Tibial nerve (tissue), 4 donors: ENCODE measurements at regions not wholly inside any gene's neighbourhood (a gene's known extent, or its start where the extent isn't known, plus 50 kb on each side); places are given as distances from the start of the nearest gene placed in this dataset.

Experiments used
- DNase-seq, 2 donors: peaks; one replicate each; pipeline ENCODE4 v3.0.0-alpha.2; 2019; ENCODE audit warnings: low spot score in 2 of 2
- H3K27ac ChIP-seq, 4 donors: fragments of 200-600 bp; sonication (generic) in 3 of 4; one replicate each; pipeline ENCODE4 v1.5.1; 2017 to 2019; ENCODE audit warnings: mild to moderate bottlenecking in 1 of 4
- H3K27me3 ChIP-seq, 2 donors: fragments of 200-600 bp; sonication (generic) in 1 of 2; one replicate each; pipeline versions ENCODE4 v1.5.1 to v1.6.0; 2017 to 2019
- H3K36me3 ChIP-seq, 3 donors: fragments of 200-600 bp; sonication (generic); one replicate each; pipeline ENCODE4 v1.5.1; 2018 to 2019
- H3K4me1 ChIP-seq, 4 donors: fragments of 200-600 bp; sonication (generic) in 3 of 4; one replicate each; pipeline ENCODE4 v1.5.1; 2017 to 2019
- H3K4me3 ChIP-seq, 4 donors: fragments of 200-600 bp; sonication (generic) in 3 of 4; one replicate each; pipeline ENCODE4 v1.5.1; 2017 to 2019; ENCODE audit warnings: mild to moderate bottlenecking in 1 of 4, moderate library complexity in 1 of 4
- H3K9me3 ChIP-seq, 4 donors: fragments of 200-600 bp; sonication (generic) in 3 of 4; one replicate each; pipeline ENCODE4 v1.5.1; 2017 to 2019
- CTCF ChIP-seq, 5 experiments: fragments of 200-600 bp in 3 of 5; fragments of 450-650 bp in 2 of 5; sonication (generic) in 3 of 5; IDR thresholded peaks; one replicate each; pipeline ENCODE4 v1.5.1; 2016 to 2019; ENCODE audit warnings: antibody characterized with exemption in 5 of 5, mild to moderate bottlenecking in 3 of 5, moderate library complexity in 2 of 5
- EP300 ChIP-seq, 2 donors: sonication (generic); formaldehyde crosslinking; IDR thresholded peaks; one replicate each; pipeline ENCODE4 v1.6.1; 2017; ENCODE audit warnings: antibody characterized with exemption in 2 of 2, mild to moderate bottlenecking in 1 of 2
- POLR2A ChIP-seq, 2 donors: fragments of 450-650 bp; IDR thresholded peaks; one replicate each; pipeline ENCODE4 v1.6.1; 2017; ENCODE audit warnings: antibody characterized with exemption in 2 of 2, mild to moderate bottlenecking in 2 of 2, moderate library complexity in 2 of 2
- WGBS, 2 donors: methylation state at CpG; one replicate each; pipeline ENCODE4 v1.1.5; 2018; 5-methylcytosine and 5-hydroxymethylcytosine counted together

GRCh38 chr5:40033411-40033810 lies 608.6 kb upstream of the DAB2 start:
- H3K27ac ChIP-seq: no peak overlapping the region
- TF ChIP-seq EP300 (IDR thresholded peaks at IDR 0.05): no peak
- no peak for TF ChIP-seq CTCF (IDR thresholded peaks at IDR 0.05)
- TF ChIP-seq POLR2A (IDR thresholded peaks at IDR 0.05): no peak
- WGBS, 2 donors: 78 to 80% methylated on average over 3 of the region's 3 CpGs
- H3K9me3 ChIP-seq: no peaks in the 10 kb centered on the region
- H3K27me3 ChIP-seq: no peaks in the 10 kb centered on the region
- peaks cover 0 to 6% (median 0%) of the 10 kb centered on the region in 4 donors for H3K4me1 ChIP-seq
- no peak for DNase-seq
- no peak overlapping the region for H3K4me3 ChIP-seq
- H3K36me3 ChIP-seq: no peaks in the 10 kb centered on the region

- H3K27ac ChIP-seq: no peak overlapping the region
- 93 to 95% methylated on average over 1 of the region's 1 CpG for WGBS, 2 donors
- H3K27me3 ChIP-seq: no peaks in the 10 kb centered on the region
- no peak overlapping the region for H3K4me3 ChIP-seq
- H3K4me1 ChIP-seq: peaks cover 0 to 6% (median 0%) of the 10 kb centered on the region in 4 donors
- no peaks in the 10 kb centered on the region for H3K9me3 ChIP-seq
- TF ChIP-seq EP300 (IDR thresholded peaks at IDR 0.05): no peak
- no peak for TF ChIP-seq CTCF (IDR thresholded peaks at IDR 0.05)
- TF ChIP-seq POLR2A (IDR thresholded peaks at IDR 0.05): no peak
- H3K36me3 ChIP-seq: no peaks in the 10 kb centered on the region
- no peak for DNase-seq
These were observed 608.2 kb upstream of the DAB2 start for GRCh38 chr5:40033009-40033408.

- no peak for DNase-seq
- Histone ChIP-seq H3K4me3 (no peak overlapping the region), H3K36me3 (no peaks in the 10 kb centered on the region), H3K9me3 (no peaks in the 10 kb centered on the region), H3K27me3 (no peaks in the 10 kb centered on the region), H3K27ac (no peak overlapping the region), H3K4me1 (peaks cover 0 to 6% (median 0%) of the 10 kb centered on the region in 4 donors)
- WGBS, 2 donors: 72 to 78% methylated on average over 2 of the region's 2 CpGs
- no peak for TF ChIP-seq EP300 (IDR thresholded peaks at IDR 0.05)
- no peak for TF ChIP-seq CTCF (IDR thresholded peaks at IDR 0.05)
- no peak for TF ChIP-seq POLR2A (IDR thresholded peaks at IDR 0.05)
These were observed 605.9 kb upstream of the DAB2 start for GRCh38 chr5:40030661-40031060.

- Histone ChIP-seq H3K9me3 (no peaks in the 10 kb centered on the region), H3K4me1 (peaks cover 0 to 6% (median 0%) of the 10 kb centered on the region in 4 donors), H3K36me3 (no peaks in the 10 kb centered on the region), H3K27ac (peak overlapping the region in 1 of 4 donors; percentile 25), H3K27me3 (no peaks in the 10 kb centered on the region), H3K4me3 (no peak overlapping the region)
- TF ChIP-seq CTCF (IDR thresholded peaks at IDR 0.05) (no peak), POLR2A (IDR thresholded peaks at IDR 0.05) (no peak), EP300 (IDR thresholded peaks at IDR 0.05) (peak in 1 of 2 donors; percentile 15)
- DNase-seq: no peak
- WGBS, 2 donors: 74% methylated on average over 5 of the region's 5 CpGs
These were observed 605.1 kb upstream of the DAB2 start for GRCh38 chr5:40029711-40030495.

- Histone ChIP-seq H3K4me1 (peaks cover 0 to 6% (median 0%) of the 10 kb centered on the region in 4 donors), H3K27ac (no peak overlapping the region), H3K9me3 (no peaks in the 10 kb centered on the region), H3K4me3 (no peak overlapping the region), H3K36me3 (no peaks in the 10 kb centered on the region), H3K27me3 (no peaks in the 10 kb centered on the region)
- TF ChIP-seq EP300 (IDR thresholded peaks at IDR 0.05) (no peak), POLR2A (IDR thresholded peaks at IDR 0.05) (no peak)
- no peak for DNase-seq
- WGBS, 2 donors: 59 to 92% methylated on average over 4 of the region's 4 CpGs
These were observed 602.6 kb upstream of the DAB2 start for GRCh38 chr5:40027400-40027799.
